Hepatocyte (in vitro differentiated cells): ENCODE measurements at regions not wholly inside any gene's neighbourhood (a gene's known extent, or its start where the extent isn't known, plus 50 kb on each side); places are given as distances from the start of the nearest gene placed in this dataset.
A peak's percentile ranks its signal among the peaks of the same experiment; 100 is the strongest.

Source experiments
- DNase-seq: peaks from one replicate; pipeline ENCODE4 v3.0.0-alpha.2; 2016; ENCODE audit warnings: low spot score
- H2AFZ ChIP-seq: fragments of 200-600 bp; sonication (generic); 2 replicates; pipeline ENCODE4 v1.6.0; 2016; ENCODE audit warnings: antibody characterized with exemption, mild to moderate bottlenecking
- H3K27ac ChIP-seq: fragments of 200-600 bp; sonication (generic); 2 replicates; pipeline ENCODE4 v1.5.1; 2016; ENCODE audit warnings: mild to moderate bottlenecking
- H3K27me3 ChIP-seq: fragments of 200-600 bp; sonication (generic); 2 replicates; pipeline ENCODE4 v1.6.1; 2016
- H3K36me3 ChIP-seq: fragments of 200-600 bp; sonication (generic); replicated peaks from 2 replicates; pipeline ENCODE4 v1.5.1; 2016; ENCODE audit warnings: low read depth; ENCODE audit not compliant: insufficient read depth
- H3K4me1 ChIP-seq: fragments of 200-600 bp; sonication (generic); 2 replicates; pipeline ENCODE4 v1.5.1; 2016; ENCODE audit warnings: mild to moderate bottlenecking, moderate library complexity; ENCODE audit not compliant: insufficient read depth
- H3K4me2 ChIP-seq: fragments of 200-600 bp; sonication (generic); 2 replicates; pipeline ENCODE4 v1.6.0; 2016
- H3K4me3 ChIP-seq: fragments of 200-600 bp; sonication (generic); 2 replicates; pipeline ENCODE4 v1.5.1; 2016; ENCODE audit warnings: mild to moderate bottlenecking
- H3K79me2 ChIP-seq: fragments of 200-600 bp; sonication (generic); 2 replicates; pipeline ENCODE4 v1.6.0; 2017; ENCODE audit warnings: mild to moderate bottlenecking
- H3K9me2 ChIP-seq: fragments of 200-600 bp; sonication (generic); replicated peaks from 2 replicates; pipeline ENCODE4 v1.6.0; 2017; ENCODE audit warnings: mild to moderate bottlenecking; ENCODE audit not compliant: insufficient read depth
- H3K9me3 ChIP-seq: fragments of 200-600 bp; sonication (generic); 2 replicates; pipeline ENCODE4 v1.5.1; 2016; ENCODE audit warnings: low read depth, mild to moderate bottlenecking
- H4K20me1 ChIP-seq: fragments of 200-600 bp; sonication (generic); 2 replicates; pipeline ENCODE4 v1.6.0; 2016; ENCODE audit warnings: mild to moderate bottlenecking; ENCODE audit not compliant: insufficient read depth, poor library complexity, severe bottlenecking
- CTCF ChIP-seq: fragments of 200-600 bp; sonication (generic); IDR thresholded peaks from 2 replicates; pipeline ENCODE4 v1.5.1; 2016; ENCODE audit warnings: antibody characterized with exemption, mild to moderate bottlenecking; ENCODE audit not compliant: poor library complexity
- EZH2 ChIP-seq: fragments of 200-600 bp; sonication (generic); IDR thresholded peaks from 2 replicates; pipeline ENCODE4 v1.6.1; 2016; ENCODE audit warnings: antibody characterized with exemption, mild to moderate bottlenecking, borderline replicate concordance
- EZH2phosphoT487 ChIP-seq: fragments of 200-600 bp; sonication (generic); IDR thresholded peaks from one replicate; pipeline ENCODE4 v1.6.1; 2018; ENCODE audit warnings: antibody characterized with exemption, mild to moderate bottlenecking, low read depth, moderate library complexity; ENCODE audit not compliant: unreplicated experiment, severe bottlenecking
- WGBS: methylation state at CpG from one replicate; pipeline ENCODE4 v1.1.6; 2016; ENCODE audit warnings: low lambda C conversion rate; ENCODE audit errors: missing lambda C conversion rate; 5-methylcytosine and 5-hydroxymethylcytosine counted together

- Histone ChIP-seq H3K4me2 (no peak overlapping the region), H3K79me2 (no peaks in the 10 kb centered on the region), H4K20me1 (no peaks in the 10 kb centered on the region), H3K9me3 (no peaks in the 10 kb centered on the region), H3K4me3 (no peak overlapping the region), H3K4me1 (no peaks in the 10 kb centered on the region), H3K27ac (no peak overlapping the region), H3K36me3 (no peaks in the 10 kb centered on the region), H3K27me3 (no peaks in the 10 kb centered on the region), H2AFZ (no peak overlapping the region), H3K9me2 (no peaks in the 10 kb centered on the region)
- no peak for DNase-seq
- no peak for TF ChIP-seq EZH2
- TF ChIP-seq EZH2phosphoT487: no peak
- no peak for TF ChIP-seq CTCF
Observed at GRCh38 chr21:18677632-18678031, 274.0 kb upstream of the TMPRSS15 start.

GRCh38 chr21:18705971-18706370 is 302.4 kb upstream of the TMPRSS15 start:
- TF ChIP-seq EZH2: no peak
- no peak for TF ChIP-seq CTCF
- no peak for TF ChIP-seq EZH2phosphoT487
- WGBS: 49% methylated on average over 3 of the region's 3 CpGs

GRCh38 chr21:18711662-18712061 is 308.1 kb upstream of the TMPRSS15 start:
- no peak overlapping the region for H3K4me3 ChIP-seq
- H3K9me3 ChIP-seq: no peaks in the 10 kb centered on the region
- no peaks in the 10 kb centered on the region for H3K27me3 ChIP-seq
- H3K4me2 ChIP-seq: no peak overlapping the region
- WGBS: 86% methylated on average over 1 of the region's 1 CpG
- no peaks in the 10 kb centered on the region for H3K36me3 ChIP-seq
- no peaks in the 10 kb centered on the region for H3K9me2 ChIP-seq
- no peak overlapping the region for H2AFZ ChIP-seq
- TF ChIP-seq CTCF: no peak
- no peak for TF ChIP-seq EZH2phosphoT487
- TF ChIP-seq EZH2: no peak
- no peaks in the 10 kb centered on the region for H3K79me2 ChIP-seq
- no peaks in the 10 kb centered on the region for H4K20me1 ChIP-seq
- no peak for DNase-seq
- no peak overlapping the region for H3K27ac ChIP-seq
- no peaks in the 10 kb centered on the region for H3K4me1 ChIP-seq

More at GRCh38 chr21:18705971-18706370, 302.4 kb upstream of the TMPRSS15 start:
- Histone ChIP-seq H4K20me1 (no peaks in the 10 kb centered on the region), H3K4me1 (no peaks in the 10 kb centered on the region), H2AFZ (no peak overlapping the region), H3K79me2 (no peaks in the 10 kb centered on the region), H3K9me3 (no peaks in the 10 kb centered on the region), H3K4me3 (no peak overlapping the region), H3K27me3 (no peaks in the 10 kb centered on the region), H3K27ac (no peak overlapping the region), H3K9me2 (no peaks in the 10 kb centered on the region), H3K4me2 (no peak overlapping the region), H3K36me3 (no peaks in the 10 kb centered on the region)
- no peak for DNase-seq

GRCh38 chr21:18715606-18716005 is 312.0 kb upstream of the TMPRSS15 start:
- no peaks in the 10 kb centered on the region for H3K9me3 ChIP-seq
- H3K27me3 ChIP-seq: no peaks in the 10 kb centered on the region
- H4K20me1 ChIP-seq: no peaks in the 10 kb centered on the region
- no peaks in the 10 kb centered on the region for H3K4me1 ChIP-seq
- WGBS: 74% methylated on average over 3 of the region's 3 CpGs
- H3K79me2 ChIP-seq: no peaks in the 10 kb centered on the region
- TF ChIP-seq EZH2phosphoT487 (no peak), CTCF (no peak), EZH2 (no peak)
- no peaks in the 10 kb centered on the region for H3K9me2 ChIP-seq
- H3K36me3 ChIP-seq: no peaks in the 10 kb centered on the region
- H3K4me2 ChIP-seq: no peak overlapping the region
- peak overlapping the region; percentile 2 for H2AFZ ChIP-seq
- no peak for DNase-seq
- H3K27ac ChIP-seq: no peak overlapping the region
- no peak overlapping the region for H3K4me3 ChIP-seq
